ENCODE measurements at regions not wholly inside any gene's neighbourhood (a gene's known extent, or its start where the extent isn't known, plus 50 kb on each side); places are given as distances from the start of the nearest gene placed in this dataset.

DNA sequence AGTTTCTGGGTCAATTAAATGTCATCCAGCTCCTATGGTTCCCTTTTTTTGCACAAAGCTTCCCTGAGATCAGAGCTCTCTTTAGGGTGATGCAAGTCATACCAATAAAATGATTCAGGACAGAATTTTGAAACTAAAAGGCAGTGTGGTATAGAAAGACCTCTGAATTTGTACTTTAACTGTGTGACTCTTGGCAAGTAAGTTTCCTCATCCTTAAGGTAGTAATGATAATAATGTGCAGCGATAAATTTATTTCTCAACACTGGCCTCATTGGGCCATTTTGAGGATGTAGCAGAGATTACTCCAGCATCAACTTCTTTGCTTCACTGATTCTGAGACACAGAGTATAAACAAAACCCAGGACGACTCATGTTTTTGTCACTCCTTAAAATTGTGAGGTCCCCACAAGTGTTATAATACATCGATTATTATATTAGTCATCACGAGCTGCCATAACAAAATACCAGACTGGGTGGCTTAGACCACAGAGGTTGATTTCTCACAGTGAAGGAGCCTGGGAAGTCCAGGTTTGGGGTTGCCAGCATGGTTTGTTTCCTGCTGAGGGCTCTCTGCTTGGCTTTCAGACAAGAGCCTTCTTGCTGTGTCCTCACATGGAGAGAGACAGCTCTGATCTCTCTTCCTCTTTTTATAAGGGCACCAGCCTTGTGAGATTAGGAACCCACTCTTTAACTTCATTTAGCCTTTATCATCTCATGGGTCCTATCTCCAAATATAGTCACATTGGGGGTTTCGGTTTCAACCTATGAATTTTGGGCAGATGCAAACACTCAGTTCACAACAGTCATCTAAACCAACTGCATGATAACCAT lies 293.0 kb downstream of the ZNF608 start:
- WGBS, 2 donors: 79 to 91% methylated on average over 5 of the region's 5 CpGs
- no peak overlapping the region for H3K4me3 ChIP-seq (ENCODE audit: low read depth, poor library complexity, severe bottlenecking)
- TF ChIP-seq POLR2A (IDR thresholded peaks at IDR 0.05): no peak
- TF ChIP-seq, protein P1, sequence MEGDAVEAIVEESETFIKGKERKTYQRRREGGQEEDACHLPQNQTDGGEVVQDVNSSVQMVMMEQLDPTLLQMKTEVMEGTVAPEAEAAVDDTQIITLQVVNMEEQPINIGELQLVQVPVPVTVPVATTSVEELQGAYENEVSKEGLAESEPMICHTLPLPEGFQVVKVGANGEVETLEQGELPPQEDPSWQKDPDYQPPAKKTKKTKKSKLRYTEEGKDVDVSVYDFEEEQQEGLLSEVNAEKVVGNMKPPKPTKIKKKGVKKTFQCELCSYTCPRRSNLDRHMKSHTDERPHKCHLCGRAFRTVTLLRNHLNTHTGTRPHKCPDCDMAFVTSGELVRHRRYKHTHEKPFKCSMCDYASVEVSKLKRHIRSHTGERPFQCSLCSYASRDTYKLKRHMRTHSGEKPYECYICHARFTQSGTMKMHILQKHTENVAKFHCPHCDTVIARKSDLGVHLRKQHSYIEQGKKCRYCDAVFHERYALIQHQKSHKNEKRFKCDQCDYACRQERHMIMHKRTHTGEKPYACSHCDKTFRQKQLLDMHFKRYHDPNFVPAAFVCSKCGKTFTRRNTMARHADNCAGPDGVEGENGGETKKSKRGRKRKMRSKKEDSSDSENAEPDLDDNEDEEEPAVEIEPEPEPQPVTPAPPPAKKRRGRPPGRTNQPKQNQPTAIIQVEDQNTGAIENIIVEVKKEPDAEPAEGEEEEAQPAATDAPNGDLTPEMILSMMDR (IDR thresholded peaks at IDR 0.05): no peak
- intact Hi-C loops (cut with DNase I; ENCODE audit: low total_unique reads): no loop called here
- DNase-seq (ENCODE audit: low spot score in 2 of 2): no peak

DNA sequence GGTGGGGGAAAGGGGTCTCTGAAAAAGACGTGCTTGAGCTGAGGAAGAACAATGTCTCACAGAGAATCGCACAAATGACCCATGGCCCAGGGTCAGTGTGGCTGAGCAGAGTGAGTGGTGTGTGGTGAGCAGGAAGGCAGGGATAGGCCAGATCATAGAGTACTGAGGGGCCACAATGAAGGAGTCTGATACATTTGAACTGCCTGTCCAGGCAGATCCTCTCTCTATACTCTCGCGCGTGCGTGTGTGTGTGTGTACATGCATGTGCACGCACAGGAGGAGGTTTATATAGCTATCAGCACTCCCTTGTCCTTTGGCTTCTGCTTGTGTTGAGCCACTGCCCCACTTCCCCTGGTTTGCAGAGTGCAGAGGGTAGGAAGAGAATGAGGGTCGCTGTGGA lies 294.0 kb downstream of the ZNF608 start:
- intact Hi-C loops (cut with DNase I; ENCODE audit: low total_unique reads): no loop called here
- TF ChIP-seq, protein P1 (IDR thresholded peaks at IDR 0.05): no peak
- TF ChIP-seq POLR2A (IDR thresholded peaks at IDR 0.05): no peak
- WGBS, 2 donors: 80 to 90% methylated on average over 8 of the region's 8 CpGs
- DNase-seq (ENCODE audit: low spot score in 2 of 2): no peak
- no peak overlapping the region for H3K4me3 ChIP-seq (ENCODE audit: low read depth, poor library complexity, severe bottlenecking)

DNA sequence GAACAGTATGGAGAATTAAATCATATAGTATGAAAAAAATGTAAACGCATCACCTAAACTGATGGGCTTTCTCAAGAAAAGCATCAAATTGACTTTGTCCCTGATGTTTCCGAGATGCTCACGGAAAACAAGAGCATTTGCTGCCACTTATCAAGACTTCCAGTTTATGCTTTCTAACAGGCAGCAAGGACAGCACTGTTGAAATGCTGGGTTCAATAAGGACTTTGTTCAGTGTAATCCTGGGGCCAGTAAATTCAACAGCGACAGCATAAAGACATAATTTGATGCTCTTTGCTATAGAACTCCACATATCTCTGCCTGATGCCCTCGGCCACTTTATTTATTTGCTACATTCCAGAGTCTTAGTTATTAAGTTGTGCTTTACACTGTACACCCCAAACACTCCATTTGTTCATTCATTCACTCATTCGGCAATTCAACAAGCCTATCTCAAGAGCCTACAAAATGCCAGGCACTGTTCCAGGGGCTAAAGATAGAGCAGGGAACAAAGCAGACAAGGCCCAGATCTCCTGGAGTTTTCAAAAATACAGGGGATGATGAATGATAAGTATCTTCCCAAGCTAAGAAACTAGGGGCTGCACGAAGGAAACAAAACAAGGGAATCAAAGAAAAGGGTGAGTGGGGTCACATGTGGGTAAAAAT lies 294.6 kb downstream of the ZNF608 start:
- WGBS, 2 donors: 93 to 95% methylated on average over 7 of the region's 7 CpGs
- H3K4me3 ChIP-seq (ENCODE audit: low read depth, poor library complexity, severe bottlenecking): no peak overlapping the region
- intact Hi-C loops (cut with DNase I; ENCODE audit: low total_unique reads): no loop called here
- no peak for TF ChIP-seq POLR2A (IDR thresholded peaks at IDR 0.05)
- TF ChIP-seq, protein P1 (IDR thresholded peaks at IDR 0.05): no peak
- DNase-seq (ENCODE audit: low spot score in 2 of 2): no peak

DNA sequence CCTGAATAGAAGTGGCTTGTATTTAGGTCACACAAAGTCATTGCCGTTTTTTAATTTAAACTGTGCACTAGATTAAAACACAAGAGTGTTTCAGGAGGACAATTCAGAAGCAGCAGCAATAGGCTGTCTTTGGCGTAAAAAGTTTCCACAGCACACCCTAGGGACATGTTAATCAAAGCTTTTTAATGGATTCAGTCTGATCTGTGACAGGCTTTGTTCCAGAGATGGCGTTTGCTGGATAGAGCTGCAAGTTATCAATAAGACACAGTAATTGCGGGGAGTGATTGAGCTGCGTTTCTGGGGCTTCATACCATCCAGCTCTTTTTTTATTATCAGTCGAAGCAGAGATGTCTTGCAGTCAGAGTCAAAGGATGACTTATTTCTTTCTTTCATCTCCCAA lies 300.3 kb downstream of the ZNF608 start:
- intact Hi-C loops (cut with DNase I; ENCODE audit: low total_unique reads): no loop called here
- TF ChIP-seq, protein P1 (IDR thresholded peaks at IDR 0.05): no peak
- TF ChIP-seq POLR2A (IDR thresholded peaks at IDR 0.05): no peak
- WGBS, 2 donors: 55 to 62% methylated on average over 6 of the region's 6 CpGs
- no peak overlapping the region for H3K4me3 ChIP-seq (ENCODE audit: low read depth, poor library complexity, severe bottlenecking)
- DNase-seq (ENCODE audit: low spot score in 2 of 2): no peak

DNA sequence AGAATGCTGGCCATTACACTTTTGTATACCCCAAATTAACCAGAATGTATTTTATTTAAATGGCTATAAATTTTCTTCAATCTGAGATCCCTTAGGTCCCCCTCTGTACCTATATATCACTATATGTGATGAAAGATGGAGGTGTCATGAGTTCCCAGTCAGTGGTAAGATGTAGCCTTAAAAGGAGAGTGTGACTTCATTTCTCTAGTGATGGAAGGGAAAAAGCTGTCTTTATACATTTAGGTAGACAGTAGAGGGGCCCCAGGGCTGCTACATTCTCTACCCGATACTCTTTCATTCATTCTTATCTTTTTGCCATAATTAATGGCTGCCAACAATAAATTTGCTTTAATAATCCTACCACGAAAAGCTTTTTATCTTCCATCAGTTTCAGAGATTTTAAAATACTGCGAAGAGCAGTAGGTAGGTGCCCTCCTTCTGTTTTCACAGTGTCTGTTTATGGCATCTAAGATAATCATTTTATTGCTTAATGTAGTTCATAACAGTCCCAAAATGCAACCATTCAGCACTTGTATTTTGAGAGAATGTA lies 301.3 kb downstream of the ZNF608 start:
- no peak for DNase-seq (ENCODE audit: low spot score in 2 of 2)
- WGBS, 2 donors: 96 to 97% methylated on average over 3 of the region's 3 CpGs
- intact Hi-C loops (cut with DNase I; ENCODE audit: low total_unique reads): no loop called here
- TF ChIP-seq, protein P1 (IDR thresholded peaks at IDR 0.05): no peak
- TF ChIP-seq POLR2A (IDR thresholded peaks at IDR 0.05): no peak
- no peak overlapping the region for H3K4me3 ChIP-seq (ENCODE audit: low read depth, poor library complexity, severe bottlenecking)

Data from lower leg skin (tissue), 4 donors.